Neuronal stem cell (in vitro differentiated cells): ENCODE measurements at regions not wholly inside any gene's neighbourhood (a gene's known extent, or its start where the extent isn't known, plus 50 kb on each side); places are given as distances from the start of the nearest gene placed in this dataset.

Experiments used
- DNase-seq: peaks from one replicate; pipeline ENCODE4 v3.0.0-alpha.2; 2013; ENCODE audit warnings: low spot score
- H2AFZ ChIP-seq: one replicate; pipeline ENCODE4 v1.6.1; 2013; ENCODE audit warnings: mild to moderate bottlenecking, low read length, inconsistent platforms
- H2AK5ac ChIP-seq: 2 replicates; pipeline ENCODE4 v1.6.1; 2013; ENCODE audit warnings: low read depth, mild to moderate bottlenecking, inconsistent platforms, low read length, moderate library complexity, mixed read lengths
- H2BK120ac ChIP-seq: 2 replicates; pipeline ENCODE4 v1.6.1; 2013; ENCODE audit warnings: low read depth, mild to moderate bottlenecking, inconsistent platforms, low read length, moderate library complexity, mixed read lengths
- H2BK12ac ChIP-seq: one replicate; pipeline ENCODE4 v1.6.1; 2013; ENCODE audit warnings: low read length, inconsistent platforms
- H2BK15ac ChIP-seq: 2 replicates; pipeline ENCODE4 v1.6.1; 2013; ENCODE audit warnings: mild to moderate bottlenecking, low read length, inconsistent platforms, mixed read lengths
- H2BK5ac ChIP-seq: one replicate; pipeline ENCODE4 v1.6.1; 2013; ENCODE audit warnings: inconsistent platforms, mild to moderate bottlenecking, low read length, moderate library complexity
- H3K14ac ChIP-seq: one replicate; pipeline ENCODE4 v1.6.1; 2013; ENCODE audit warnings: low read length, inconsistent platforms
- H3K18ac ChIP-seq: 2 replicates; pipeline ENCODE4 v1.6.1; 2013; ENCODE audit warnings: low read length, inconsistent platforms
- H3K23ac ChIP-seq: 2 replicates; pipeline ENCODE4 v1.6.1; 2013; ENCODE audit warnings: low read depth, mild to moderate bottlenecking, mixed read lengths, low read length, inconsistent platforms; ENCODE audit not compliant: poor library complexity
- H3K27ac ChIP-seq: replicated peaks from 3 replicates; pipeline ENCODE4 v1.5.1; 2013; ENCODE audit warnings: low read length, inconsistent platforms
- H3K27me3 ChIP-seq, 3 experiments: 2 replicates each; pipeline ENCODE4 v1.6.1; 2013; ENCODE audit warnings: low read length in 3 of 3, mild to moderate bottlenecking in 2 of 3, inconsistent platforms in 1 of 3, low read depth in 1 of 3, mixed read lengths in 1 of 3, moderate library complexity in 1 of 3; ENCODE audit not compliant: control insufficient read depth in 3 of 3, insufficient read depth in 3 of 3
- H3K36me3 ChIP-seq, 2 donors: replicated peaks in 1 of 2; 2 replicates each; pipeline ENCODE4 v1.6.1; 2013; ENCODE audit warnings: low read length in 2 of 2; ENCODE audit not compliant: control insufficient read depth in 2 of 2, insufficient read depth in 2 of 2
- H3K4ac ChIP-seq: 2 replicates; pipeline ENCODE4 v1.6.1; 2013; ENCODE audit warnings: inconsistent platforms, mild to moderate bottlenecking, low read length, moderate library complexity
- H3K4me1 ChIP-seq, 2 donors: 1 replicate in 1 of 2; 2 replicates in 1 of 2; pipeline ENCODE4 v1.6.1; 2013; ENCODE audit warnings: low read length in 2 of 2, low read depth in 1 of 2; ENCODE audit not compliant: control insufficient read depth in 2 of 2, insufficient read depth in 1 of 2
- H3K4me2 ChIP-seq: one replicate; pipeline ENCODE4 v1.6.1; 2013; ENCODE audit warnings: mild to moderate bottlenecking, low read length, inconsistent platforms; ENCODE audit not compliant: insufficient read depth, poor library complexity, severe bottlenecking
- H3K4me3 ChIP-seq, 2 donors: 2 replicates each; pipeline ENCODE4 v1.5.1; 2013; ENCODE audit warnings: low read length in 2 of 2, mild to moderate bottlenecking in 2 of 2, inconsistent platforms in 1 of 2, moderate library complexity in 1 of 2
- H3K79me1 ChIP-seq: one replicate; pipeline ENCODE4 v1.6.1; 2013; ENCODE audit warnings: low read depth, mild to moderate bottlenecking, inconsistent platforms, low read length, moderate library complexity
- H3K9ac ChIP-seq: one replicate; pipeline ENCODE4 v1.6.1; 2013; ENCODE audit warnings: mild to moderate bottlenecking, low read depth, low read length, inconsistent platforms; ENCODE audit not compliant: poor library complexity
- H3K9me3 ChIP-seq, 2 donors: replicated peaks in 1 of 2; 2 replicates each; pipeline versions ENCODE3 to v1.6.1; 2013; ENCODE audit warnings: low read length in 2 of 2, mild to moderate bottlenecking in 2 of 2, inconsistent platforms in 1 of 2, low read depth in 1 of 2, mixed read lengths in 1 of 2, moderate library complexity in 1 of 2; ENCODE audit not compliant: control insufficient read depth in 2 of 2, insufficient read depth in 1 of 2
- H4K8ac ChIP-seq: one replicate; pipeline ENCODE4 v1.6.1; 2013; ENCODE audit warnings: low read depth, mild to moderate bottlenecking, inconsistent platforms, low read length, moderate library complexity
- H4K91ac ChIP-seq: one replicate; pipeline ENCODE4 v1.6.1; 2013; ENCODE audit warnings: low read length, low read depth, mild to moderate bottlenecking, inconsistent platforms; ENCODE audit not compliant: poor library complexity
- WGBS, 2 donors: extraction: QIAGEN DNeasy Blood & Tissue Kit; methylation state at CpG; one replicate each; pipeline ENCODE4 v1.1.7; 2013; ENCODE audit warnings: missing lambda C conversion rate in 2 of 2, mixed read lengths in 1 of 2; ENCODE audit not compliant: insufficient read length in 2 of 2, insufficient replicate concordance in 1 of 2; ENCODE audit errors: extremely low coverage in 2 of 2; 5-methylcytosine and 5-hydroxymethylcytosine counted together

DNA sequence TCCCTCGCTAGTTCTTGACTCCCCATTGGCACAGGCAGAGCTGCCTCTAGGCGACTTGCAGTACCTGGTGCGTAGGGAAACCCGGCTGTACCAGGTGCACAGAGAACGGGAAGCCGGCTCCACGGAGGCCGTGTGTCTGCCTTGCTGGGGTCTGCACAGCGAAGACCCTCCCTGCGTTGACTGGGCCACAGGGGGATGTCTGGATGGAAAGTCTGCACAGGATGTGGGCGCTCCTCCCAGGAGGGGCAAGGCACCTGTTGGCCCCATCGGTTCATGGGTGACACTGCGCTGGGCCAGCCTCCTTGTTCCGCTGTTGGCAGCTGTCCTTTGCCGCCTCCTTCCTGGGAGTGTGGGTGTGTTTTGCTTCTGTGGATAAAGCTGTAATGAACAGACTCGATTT is 138.3 kb downstream of the TEX29 start:
- Histone ChIP-seq H2BK5ac (no peak overlapping the region), H3K36me3 (no peaks in the 10 kb centered on the region), H2BK120ac (no peak overlapping the region), H3K27ac (no peak overlapping the region), H2AFZ (no peak overlapping the region), H2BK12ac (no peak overlapping the region), H3K4ac (peak overlapping the region; percentile 61), H2BK15ac (peak overlapping the region; percentile 22), H4K91ac (no peak overlapping the region), H3K18ac (peak overlapping the region; percentile 62), H3K4me1 (peaks cover 0 to 3% of the 10 kb centered on the region in 2 donors), H3K9me3 (peaks cover 0 to 5% of the 10 kb centered on the region in 2 donors), H3K79me1 (no peaks in the 10 kb centered on the region), H2AK5ac (peak overlapping the region; percentile 82), H3K23ac (peak overlapping the region; percentile 8), H3K9ac (no peak overlapping the region), H3K27me3 (peaks cover 0 to 27% (median 0%) of the 10 kb centered on the region in 3 experiments), H3K4me2 (no peak overlapping the region), H4K8ac (no peak overlapping the region), H3K14ac (no peak overlapping the region), H3K4me3 (no peak overlapping the region)
- WGBS, 2 donors = no CpG with 5 or more reads among the region's 16 CpGs
- no peak for DNase-seq

DNA sequence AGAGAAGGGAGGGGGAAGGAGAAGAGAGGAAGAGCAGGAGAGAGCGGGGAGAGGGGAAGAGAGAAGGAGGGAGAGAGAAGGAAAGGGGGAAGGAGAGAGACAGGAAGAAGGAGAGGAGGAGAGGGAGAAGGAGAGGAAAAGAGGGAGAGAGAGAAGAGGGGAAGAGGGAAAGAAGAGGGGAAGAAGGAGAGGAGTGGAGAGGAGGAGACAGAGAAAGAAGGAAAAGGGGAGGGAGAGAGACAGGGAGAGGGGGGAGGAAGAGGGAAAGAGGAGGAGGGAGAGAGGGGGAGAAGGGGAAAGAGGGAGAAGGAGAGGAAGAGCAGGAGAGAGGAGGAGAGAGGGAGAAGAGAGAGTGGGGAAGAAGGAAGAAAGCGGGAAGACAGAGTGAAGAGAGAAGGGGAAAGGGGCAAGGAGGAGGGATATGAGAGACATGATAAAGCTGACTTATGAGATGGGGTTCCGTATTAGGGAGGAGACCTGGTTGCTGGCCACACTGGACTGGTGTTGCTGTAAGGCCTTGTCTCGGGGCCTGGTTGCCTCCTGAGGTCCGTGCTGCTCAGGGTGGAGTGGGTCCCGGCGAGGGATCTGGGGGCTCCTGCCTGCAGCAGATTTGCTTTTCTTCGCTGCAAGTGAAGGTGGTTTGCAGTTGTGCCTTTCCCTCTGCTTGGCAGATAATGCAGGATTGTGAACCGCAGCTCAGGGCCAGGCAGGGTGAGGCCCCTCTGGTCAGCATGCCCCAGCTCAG is 139.5 kb downstream of the TEX29 start:
- Histone ChIP-seq H3K23ac (no peak overlapping the region), H3K18ac (peak overlapping the region; percentile 79), H3K79me1 (no peaks in the 10 kb centered on the region), H3K9me3 (peaks cover 0 to 5% of the 10 kb centered on the region in 2 donors), H3K27me3 (peaks cover 0 to 27% (median 0%) of the 10 kb centered on the region in 3 experiments), H2AFZ (no peak overlapping the region), H2BK120ac (no peak overlapping the region), H2BK5ac (no peak overlapping the region), H3K27ac (no peak overlapping the region), H4K8ac (peak overlapping the region; percentile 58), H3K4me3 (no peak overlapping the region), H4K91ac (no peak overlapping the region), H3K36me3 (no peaks in the 10 kb centered on the region), H3K4me1 (peaks cover 0 to 3% of the 10 kb centered on the region in 2 donors), H2BK15ac (peak overlapping the region; percentile 51), H3K4ac (no peak overlapping the region), H3K14ac (no peak overlapping the region), H3K4me2 (no peak overlapping the region), H3K9ac (peak overlapping the region; percentile 65), H2BK12ac (peak overlapping the region; percentile 36), H2AK5ac (peak overlapping the region; percentile 77)
- DNase-seq = no peak
- WGBS, 2 donors = no CpG with 5 or more reads among the region's 9 CpGs

DNA sequence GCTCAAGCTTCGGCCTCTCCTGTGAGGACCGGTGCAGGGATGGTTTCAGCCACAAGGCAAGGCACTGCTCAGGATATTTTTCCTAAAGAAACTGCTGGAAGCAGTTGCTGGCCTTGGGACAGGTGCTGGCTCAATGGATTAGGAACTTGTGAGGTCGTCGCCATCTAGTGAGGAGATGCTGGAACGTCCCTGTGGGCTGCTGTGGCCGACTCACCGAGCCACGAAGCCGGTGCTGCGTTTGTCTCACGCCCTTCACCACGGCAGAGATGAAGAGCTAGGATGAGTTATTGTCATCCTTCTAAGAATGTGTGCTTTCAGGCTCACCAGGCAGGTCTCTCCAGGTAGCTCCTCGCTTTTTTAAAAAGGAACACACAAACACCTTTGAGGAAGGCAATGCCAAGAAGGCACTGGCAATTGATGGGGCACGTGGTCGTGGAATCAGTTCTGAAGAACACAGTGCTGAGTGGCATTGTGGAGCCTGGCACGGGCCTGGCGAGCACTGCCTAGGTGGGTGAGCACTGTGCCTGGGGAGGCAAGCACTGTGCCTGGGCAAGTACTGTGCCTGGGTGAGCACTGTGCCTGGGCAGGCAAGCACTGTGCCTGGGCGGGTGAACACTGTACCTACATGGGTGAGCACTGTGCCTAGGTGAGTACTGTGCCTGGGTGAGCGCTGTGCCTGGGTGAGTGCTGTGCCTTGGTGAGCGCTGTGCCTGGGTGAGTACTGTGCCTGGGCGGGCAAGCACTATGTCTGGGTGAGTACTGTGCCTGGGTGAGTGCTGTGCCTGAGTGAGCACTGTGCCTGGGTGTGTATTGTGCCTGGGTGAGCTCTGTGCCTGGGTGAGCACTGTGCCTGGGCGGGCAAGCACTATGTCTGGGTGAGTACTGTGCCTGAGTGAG is 140.4 kb downstream of the TEX29 start:
- Histone ChIP-seq H3K27me3 (peaks cover 0 to 27% (median 0%) of the 10 kb centered on the region in 3 experiments), H3K9me3 (peaks cover 0 to 3% of the 10 kb centered on the region in 2 donors), H3K14ac (no peak overlapping the region), H2AK5ac (peak overlapping the region; percentile 77), H3K4me3 (peak overlapping the region in 1 of 2 donors; percentile 49), H3K4ac (peak overlapping the region; percentile 86), H3K36me3 (no peaks in the 10 kb centered on the region), H2BK5ac (no peak overlapping the region), H2BK12ac (peak overlapping the region; percentile 87), H3K18ac (peak overlapping the region; percentile 79), H3K4me2 (no peak overlapping the region), H3K27ac (no peak overlapping the region), H2BK120ac (no peak overlapping the region), H3K9ac (peak overlapping the region; percentile 65), H4K91ac (no peak overlapping the region), H3K23ac (peak overlapping the region; percentile 80), H4K8ac (peak overlapping the region; percentile 58), H2AFZ (no peak overlapping the region), H3K79me1 (no peaks in the 10 kb centered on the region), H2BK15ac (peak overlapping the region; percentile 92), H3K4me1 (peaks cover 0 to 3% of the 10 kb centered on the region in 2 donors)
- DNase-seq = no peak
- WGBS, 2 donors = no CpG with 5 or more reads among the region's 22 CpGs
